CD1c-positive myeloid dendritic cell (primary cell): ENCODE measurements at regions not wholly inside any gene's neighbourhood (a gene's known extent, or its start where the extent isn't known, plus 50 kb on each side); places are given as distances from the start of the nearest gene placed in this dataset.

Experiments used
- DNase-seq: peaks from one replicate; pipeline ENCODE4 v3.0.0-alpha.2; 2016; ENCODE audit errors: extremely low spot score

DNA sequence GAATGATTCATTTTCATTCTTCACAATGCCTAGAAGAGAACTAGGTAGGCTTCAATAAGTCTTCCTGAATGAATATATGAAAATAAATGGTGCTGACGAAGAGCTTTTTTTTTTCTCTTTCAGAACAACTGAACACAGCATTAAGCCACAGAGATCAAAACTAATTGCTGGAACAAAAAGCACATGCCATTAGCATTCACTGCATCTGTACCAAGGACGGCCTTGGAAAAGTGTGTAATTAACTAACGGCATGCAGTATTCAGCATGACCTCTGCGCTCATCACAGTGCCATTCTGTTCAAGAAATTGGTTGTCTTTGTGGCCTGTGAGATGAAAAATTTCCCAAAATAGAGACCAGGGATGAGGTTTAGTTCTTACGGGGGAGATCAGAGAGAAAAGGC, 99.3 kb downstream of the NUDT12 start:
- DNase-seq = no peak

- DNase-seq = no peak
These were observed 101.3 kb downstream of the NUDT12 start for GRCh38 chr5:103461243-103461642.

GRCh38 chr5:103458497-103459040, 104.0 kb downstream of the NUDT12 start:
- DNase-seq = no peak

GRCh38 chr5:103456476-103456875, 106.1 kb downstream of the NUDT12 start:
- DNase-seq = no peak

- DNase-seq = no peak
These were observed 106.8 kb downstream of the NUDT12 start for GRCh38 chr5:103455796-103456195.

GRCh38 chr5:103454770-103455169, 107.8 kb downstream of the NUDT12 start:
- no peak for DNase-seq

- no peak for DNase-seq
These were observed 109.9 kb downstream of the NUDT12 start for GRCh38 chr5:103452666-103453065.

- no peak for DNase-seq
These were observed 110.5 kb downstream of the NUDT12 start for GRCh38 chr5:103452089-103452488.

- DNase-seq = no peak
These were observed 111.3 kb downstream of the NUDT12 start for GRCh38 chr5:103451261-103451660.

DNA sequence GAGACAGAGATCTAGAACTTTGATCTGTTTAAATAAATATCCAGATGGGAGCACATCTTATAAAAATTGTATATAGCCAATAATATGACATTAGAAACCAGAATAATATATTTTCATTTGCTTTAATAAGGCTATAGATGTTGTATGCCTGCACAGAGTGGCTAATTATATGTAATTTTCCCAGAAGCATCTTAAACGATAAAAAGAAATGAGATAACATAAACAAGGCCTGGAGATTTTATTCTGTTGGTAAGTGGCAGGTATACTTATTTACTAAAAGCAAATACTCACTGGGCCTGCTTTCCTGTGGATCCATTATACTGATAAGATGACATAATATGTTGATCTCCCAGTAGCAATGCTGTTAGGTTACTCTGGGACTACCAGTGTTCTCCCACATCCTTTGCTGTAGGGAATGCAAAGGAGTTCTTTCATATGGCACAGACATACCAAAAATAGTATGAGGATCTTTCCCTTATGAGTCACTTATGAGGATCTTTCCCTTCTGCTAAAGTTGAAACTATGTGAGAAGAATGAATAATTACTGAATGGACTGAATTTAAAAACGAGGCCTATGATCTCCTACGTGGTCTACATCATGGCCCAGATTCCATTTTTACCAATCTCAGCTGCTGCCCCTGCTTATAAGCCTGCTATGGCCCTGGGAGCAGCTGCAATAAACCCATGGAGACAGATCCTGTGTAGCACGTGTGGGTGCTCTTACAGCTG, 112.1 kb downstream of the NUDT12 start:
- no peak for DNase-seq

DNA sequence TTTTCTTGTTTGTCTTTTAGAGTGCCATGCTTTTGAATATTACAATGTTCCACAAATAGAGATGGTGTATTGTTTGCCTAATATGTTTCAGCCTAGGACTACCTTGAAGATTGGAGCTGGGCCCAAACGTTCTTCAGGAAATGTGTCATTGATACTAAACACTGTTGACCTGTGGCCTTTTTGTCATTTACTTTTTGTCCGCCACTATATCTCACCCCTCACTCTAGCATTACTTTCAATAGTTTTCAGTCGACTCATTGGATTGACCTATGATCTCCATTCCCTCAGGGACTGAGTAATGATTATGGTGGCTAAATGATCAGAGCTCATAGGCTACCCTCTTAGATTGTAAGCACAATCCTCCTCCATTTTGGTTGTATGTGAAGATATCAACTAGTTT, 115.8 kb downstream of the NUDT12 start:
- DNase-seq = no peak

DNA sequence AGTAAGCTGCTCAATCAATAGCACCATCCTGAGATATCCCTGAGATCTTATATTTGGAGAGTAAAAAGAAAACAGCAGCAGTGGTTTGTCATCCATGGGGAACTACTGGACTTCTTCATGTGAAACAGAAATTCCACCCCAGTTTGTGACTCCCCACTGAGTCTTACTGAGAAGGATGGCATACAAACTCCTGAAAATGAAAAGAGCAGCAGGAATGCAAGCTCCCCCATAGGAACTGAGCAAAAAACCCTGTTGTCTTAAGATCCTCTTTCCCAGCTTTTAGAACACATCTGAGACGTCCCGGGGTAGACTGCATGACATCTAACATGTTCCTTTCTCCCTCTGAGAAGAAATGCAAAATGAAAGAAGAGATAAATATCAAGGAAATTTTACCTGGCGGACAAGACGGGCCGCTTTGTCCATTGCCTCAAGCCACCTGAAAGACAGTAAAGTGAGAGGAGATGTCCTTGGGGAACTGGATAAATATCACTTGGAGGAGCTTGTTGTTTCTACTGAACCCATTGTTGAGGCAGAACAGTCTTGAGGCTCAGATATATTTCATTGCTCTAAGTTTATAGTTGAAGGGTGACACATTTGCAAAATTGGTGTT, 117.1 kb downstream of the NUDT12 start:
- no peak for DNase-seq

DNA sequence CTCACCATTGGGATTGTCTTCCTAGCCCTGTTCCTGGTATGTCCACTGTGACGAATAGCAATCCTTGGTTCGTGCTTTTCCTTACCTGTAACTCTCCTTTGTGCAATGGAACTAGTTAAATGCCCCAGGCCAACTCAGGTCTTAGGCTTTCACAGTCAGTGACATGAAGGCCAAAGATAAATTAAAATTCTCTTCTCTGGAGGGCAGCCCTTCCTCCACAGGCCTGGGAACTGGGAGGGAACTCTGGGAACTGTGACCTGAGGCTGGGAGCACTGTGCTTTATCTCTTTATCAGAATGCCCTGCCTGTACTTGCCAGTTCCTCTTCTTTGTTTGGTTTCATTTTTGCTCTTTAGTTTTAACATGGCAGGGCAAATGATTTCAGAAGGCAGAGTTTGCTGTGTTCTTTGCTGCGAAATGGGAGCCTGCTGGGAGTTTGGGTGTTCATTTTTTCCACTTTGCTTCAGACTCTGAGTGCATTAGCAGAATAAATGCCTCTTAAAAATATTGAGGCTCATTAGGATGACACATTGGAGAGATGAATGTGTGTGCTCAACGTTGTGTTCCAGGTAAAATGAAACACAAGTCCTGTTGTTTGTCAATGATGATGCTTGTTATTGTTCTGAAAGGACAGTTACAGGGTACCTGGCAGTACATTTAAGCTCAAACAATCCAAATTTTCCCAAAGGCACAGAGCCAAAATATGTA, 118.1 kb downstream of the NUDT12 start:
- no peak for DNase-seq

DNA sequence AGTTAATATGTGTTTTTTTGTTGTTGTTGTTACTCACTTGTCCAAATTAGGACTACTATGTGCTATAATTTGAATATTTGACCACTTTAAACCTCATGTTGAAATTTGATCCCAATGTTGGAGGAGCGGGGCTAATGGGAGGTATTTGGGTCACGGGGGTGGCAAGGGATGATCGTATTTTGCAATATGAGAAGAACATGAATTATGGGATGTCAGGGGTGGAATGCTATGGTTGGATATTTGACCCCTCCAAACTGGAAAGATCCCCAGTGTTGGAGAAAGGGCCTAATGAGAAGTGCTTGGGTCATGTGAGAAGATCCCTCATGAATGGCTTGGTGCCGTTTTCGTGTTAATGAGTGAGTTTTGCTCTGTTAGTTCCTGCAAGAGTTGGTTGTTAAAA, 119.8 kb downstream of the NUDT12 start:
- DNase-seq = no peak

DNA sequence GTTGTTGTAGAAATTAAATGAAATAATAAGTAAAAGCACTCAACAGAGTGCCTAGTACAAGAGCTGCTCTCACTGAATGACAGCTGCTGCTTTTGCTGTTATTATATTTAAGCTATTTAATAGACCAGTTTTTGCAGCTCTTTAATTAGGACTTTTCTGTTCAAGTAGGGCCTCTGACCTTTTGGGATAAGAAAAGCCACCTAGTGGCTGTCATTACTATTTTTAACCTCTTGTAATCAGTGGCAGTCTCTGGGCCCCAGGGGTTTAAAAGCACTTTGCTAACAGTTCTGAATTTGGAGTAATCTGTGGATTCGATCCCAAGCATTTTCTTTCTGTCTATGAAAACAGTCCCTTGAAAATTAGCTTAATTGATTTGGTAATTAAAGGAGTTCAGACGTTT, 121.1 kb downstream of the NUDT12 start:
- DNase-seq = no peak

DNA sequence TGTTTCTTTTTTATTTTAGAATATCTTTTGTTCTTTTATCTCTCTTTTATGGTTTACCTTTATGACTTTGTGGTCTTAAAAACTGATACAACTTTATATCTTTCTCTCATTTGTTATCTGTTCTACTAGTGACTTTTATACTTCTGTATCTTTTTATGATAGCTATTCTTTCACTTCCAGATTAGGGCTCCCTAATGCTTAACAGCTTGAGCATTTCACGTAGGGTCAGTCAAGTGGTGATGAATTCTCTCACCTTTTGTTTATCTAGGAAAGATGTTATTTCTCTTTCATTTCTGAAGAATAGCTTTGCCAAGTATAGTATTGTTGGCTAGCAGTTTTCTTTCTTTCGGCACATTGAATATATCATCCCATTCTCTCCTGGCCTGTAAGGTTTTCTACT, 123.6 kb downstream of the NUDT12 start:
- no peak for DNase-seq

DNA sequence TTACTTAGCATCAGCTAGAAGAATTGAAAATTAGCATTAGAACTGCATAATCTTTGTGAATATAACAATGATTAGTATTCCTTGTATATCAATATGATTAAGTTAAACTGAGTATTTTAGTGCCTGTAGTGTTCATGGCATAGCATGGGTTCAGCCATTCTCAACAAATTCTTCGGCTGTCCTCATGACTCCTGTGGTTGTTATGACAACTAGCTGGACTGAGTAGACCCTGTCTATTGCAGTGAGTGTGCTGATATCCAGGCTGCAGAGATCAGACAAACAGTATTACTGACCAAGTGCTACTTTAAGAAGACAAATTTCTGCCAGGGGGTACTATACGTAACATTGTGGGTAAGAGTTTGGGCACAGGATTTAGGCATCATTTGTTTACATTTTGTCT, 125.9 kb downstream of the NUDT12 start:
- no peak for DNase-seq

- DNase-seq = no peak
These were observed 126.5 kb downstream of the NUDT12 start for GRCh38 chr5:103436112-103436511.

- no peak for DNase-seq
These were observed 127.3 kb downstream of the NUDT12 start for GRCh38 chr5:103435136-103435889.

- DNase-seq = no peak
These were observed 128.5 kb downstream of the NUDT12 start for GRCh38 chr5:103434057-103434456.

- DNase-seq = no peak
These were observed 129.4 kb downstream of the NUDT12 start for GRCh38 chr5:103433211-103433610.

DNA sequence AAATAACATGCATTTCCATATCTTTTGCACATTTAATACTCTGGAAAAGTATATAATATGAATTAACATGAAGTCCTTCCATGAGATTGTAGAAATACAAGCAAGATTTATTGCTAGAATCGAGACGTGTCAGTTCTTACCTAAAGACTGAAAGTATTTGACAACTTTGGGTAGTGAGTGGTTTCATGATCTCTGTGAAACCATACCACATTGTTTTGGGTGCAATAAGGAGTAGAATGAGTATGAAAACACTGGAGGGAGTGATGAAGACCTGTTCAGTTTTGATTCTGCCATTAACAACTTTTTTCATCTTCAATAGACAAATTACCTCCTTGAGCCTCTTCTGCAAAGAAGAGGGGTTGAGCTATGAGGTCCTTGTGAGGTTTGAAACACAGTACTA, 133.7 kb downstream of the NUDT12 start:
- DNase-seq = no peak
